SKM-1 (cell line): ENCODE measurements at regions not wholly inside any gene's neighbourhood (a gene's known extent, or its start where the extent isn't known, plus 50 kb on each side); places are given as distances from the start of the nearest gene placed in this dataset.
"Not testable (repeated sequence)": the region's sequence is repeated elsewhere in the genome, so short reads cannot be mapped to it uniquely, and the experiment has no call there.

Experiments used
- DNase-seq: peaks from one replicate; lab custom pipeline; 2025; ENCODE audit not compliant: unreplicated experiment; lab: John Stamatoyannopoulos, UW

DNA sequence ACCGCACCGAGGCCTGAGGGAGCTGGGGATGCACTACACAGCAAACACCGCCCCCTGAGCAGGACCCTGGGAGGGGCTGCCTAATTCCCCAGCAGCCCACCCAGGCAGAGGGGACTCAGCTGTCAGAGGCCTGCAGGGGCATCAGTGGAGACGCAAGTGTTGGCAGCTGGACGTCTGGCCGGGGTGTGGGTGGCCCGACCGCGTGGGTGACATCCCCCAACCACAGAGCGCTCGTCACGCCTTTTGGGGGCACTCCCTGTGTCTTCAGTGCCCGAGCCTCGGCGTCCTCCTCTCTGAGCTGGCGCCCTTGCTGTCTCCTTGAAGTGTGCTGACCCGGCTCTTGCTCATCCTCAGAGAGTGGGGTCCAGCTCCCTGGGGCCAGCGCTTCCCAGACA lies 150.2 kb downstream of the BRD1 start:
- no peak for DNase-seq

DNA sequence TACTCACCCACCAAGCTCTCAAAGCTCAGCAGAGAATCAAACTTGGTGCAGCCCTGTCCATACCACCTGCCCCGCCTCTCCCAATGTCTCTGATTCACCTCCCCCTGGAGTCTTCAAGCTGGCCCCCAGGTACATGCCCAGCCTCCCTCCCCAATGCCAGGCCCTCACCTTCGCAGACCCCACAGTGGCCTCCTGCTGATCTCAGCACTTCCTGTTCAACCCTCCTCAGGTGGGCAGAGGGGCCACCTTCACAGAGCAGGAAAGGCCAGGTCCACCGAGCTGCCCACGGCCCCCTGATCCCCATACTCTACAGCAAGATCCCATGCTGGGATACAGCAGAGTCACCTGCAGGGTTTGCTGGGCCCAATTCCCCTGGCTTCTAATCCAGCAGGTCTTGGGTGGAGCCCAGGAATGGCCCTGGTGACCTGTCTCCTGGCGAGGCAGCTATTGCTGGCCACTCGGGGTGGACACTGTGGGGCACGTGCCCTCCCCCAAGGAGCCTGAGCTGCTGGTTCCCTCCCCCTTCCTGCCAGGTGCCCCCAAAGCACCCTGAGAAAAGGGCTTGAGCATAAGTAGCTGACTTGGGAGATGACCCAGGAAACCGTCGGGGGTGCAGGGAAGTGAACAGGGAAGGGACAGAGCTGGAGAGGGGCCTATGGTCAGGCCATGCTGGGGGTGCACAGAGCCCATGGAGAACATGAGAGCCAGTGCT lies 150.7 kb downstream of the BRD1 start:
- no peak for DNase-seq

DNA sequence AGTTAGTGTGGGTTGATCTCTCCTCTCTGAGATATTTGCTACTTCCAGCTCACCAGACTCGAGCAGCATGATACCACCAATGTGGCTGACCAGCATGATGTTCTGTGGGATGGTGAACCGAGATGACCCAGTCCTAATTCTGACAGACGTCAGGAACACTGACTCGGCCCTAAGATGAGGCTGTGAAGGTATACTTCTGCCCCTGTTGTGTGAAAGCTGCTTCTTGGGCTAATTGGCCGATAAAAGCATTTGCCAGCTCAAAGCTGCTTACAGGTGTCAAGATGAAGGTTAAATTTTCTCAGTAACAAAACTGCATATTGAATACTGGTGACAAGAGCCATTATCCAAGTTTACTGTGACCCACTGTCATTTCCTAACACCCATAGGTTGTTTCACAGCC lies 151.4 kb downstream of the BRD1 start:
- no peak for DNase-seq

DNA sequence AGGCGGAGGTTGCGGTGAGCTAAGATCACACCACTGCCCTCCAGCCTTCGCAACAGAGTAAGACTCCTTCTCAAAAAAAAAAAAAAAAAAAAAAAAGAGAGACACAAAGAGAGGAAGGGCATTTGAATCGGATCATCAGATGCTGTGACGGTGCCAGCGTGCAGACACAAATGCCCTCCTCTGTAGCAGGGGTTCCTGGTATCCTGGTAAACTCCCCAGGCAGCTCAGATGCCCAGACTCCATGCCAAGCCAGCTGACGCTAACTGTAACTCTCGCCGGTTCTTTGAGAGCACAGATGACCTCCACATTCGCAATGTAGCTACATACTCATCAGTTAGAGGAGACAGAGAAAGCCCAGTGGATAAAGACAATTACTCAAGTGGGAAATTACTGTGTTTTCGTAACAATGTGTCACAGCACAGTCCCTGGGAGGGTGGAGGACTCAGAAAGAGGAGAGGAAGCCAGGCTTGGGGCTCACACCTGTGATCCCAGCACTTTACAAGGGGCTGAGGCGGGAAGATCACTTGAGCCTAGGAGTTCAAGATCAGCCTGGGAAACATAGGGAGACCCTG lies 153.1 kb downstream of the BRD1 start:
- no peak for DNase-seq

DNA sequence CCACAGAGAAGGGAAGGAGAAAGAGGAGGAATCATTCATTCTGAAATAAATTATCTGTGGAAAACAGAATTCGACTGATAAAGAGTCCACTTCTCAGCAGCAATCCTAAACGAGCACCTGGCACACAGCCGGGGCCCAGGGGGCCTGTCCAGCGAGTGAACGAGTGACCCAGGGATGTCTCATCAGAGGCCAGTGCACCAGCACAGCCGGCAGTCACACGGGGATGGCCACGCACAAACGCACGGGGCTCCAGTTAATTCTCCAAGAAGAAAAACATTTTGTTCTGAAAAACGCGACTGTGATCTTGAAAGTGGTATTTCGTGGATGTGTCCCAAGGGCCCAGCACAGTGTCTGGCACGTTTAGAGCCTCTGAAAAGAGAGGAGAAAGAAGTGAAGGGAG lies 154.6 kb downstream of the BRD1 start:
- DNase-seq: no peak

GRCh38 chr22:49672014-49672516 lies 155.6 kb downstream of the BRD1 start:
- no peak for DNase-seq

DNA sequence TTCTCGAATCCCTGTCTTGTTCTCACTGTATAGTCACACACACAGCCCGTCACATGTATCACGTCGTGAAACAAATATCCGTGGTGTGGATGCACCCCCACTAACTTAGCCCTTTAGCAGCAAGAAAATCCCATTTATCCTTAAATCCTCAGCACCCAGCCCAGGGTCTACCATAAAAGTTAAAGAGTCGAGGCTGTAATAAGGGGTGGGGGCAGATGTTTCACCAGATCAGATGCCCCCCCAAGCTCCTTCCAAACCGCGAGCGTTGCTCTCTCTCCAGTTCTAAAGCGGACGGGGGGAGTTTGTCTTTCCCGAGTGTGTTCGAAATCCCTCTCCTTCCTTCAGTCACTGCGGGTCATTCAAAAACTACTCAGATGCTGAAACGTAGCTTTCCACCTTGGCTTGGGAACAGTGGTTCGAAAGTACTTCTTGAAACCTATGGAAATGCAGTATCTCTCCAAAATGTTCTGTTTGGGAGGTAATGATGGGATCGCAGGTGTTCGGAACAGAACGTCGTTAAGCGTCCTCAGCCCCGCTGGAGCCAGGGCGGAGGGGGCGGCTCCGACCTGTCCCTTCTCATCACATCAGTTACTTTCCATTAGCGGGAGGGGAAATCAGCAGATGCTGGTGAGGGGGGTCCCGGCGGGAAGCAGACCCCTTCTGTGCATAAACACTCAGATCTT lies 156.2 kb downstream of the BRD1 start:
- no peak for DNase-seq

DNA sequence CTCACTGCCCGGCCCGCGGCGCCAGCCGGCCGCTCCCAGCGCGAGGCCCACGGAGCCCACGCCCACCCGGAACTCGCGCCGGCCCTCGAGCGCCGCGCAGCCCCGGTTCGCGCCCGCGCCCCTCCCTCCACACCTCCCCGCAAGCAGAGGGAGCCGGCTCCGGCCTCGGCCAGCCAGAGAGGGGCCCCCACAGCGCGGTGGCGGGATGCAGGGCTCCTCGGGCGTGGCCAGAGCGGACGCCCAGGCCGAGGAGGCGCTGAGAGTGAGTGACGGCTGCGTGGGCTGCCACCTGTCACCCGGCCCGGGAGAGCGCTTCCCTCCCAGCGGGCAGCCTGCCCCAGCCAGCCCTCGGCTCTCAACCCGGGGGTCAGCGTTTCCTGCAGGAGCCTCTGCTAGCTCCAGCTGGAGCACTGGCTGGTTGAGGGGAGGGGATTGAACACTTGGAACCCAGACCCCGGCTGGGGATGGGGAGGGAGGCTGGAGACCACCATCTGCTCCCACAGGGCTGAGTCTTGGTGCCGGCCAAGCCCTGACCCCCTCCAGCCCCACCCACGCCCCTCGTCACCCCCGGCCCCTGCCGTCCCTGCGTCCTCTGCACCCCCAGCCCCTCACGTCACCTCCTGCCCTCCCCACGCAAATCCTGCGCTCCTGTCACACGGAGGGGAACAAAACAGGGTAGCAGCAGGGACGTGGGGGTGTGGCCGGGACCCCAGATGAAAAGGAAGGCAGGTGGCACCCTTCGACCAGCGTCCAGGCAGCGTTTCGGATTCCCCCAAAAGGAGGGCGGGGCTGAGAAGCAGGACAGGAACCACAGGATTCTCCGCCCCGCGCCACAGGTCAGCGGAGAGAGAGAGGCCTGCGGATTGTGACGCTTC lies 157.0 kb downstream of the BRD1 start:
- DNase-seq: no peak

- DNase-seq: not testable (repeated sequence)
Observed at GRCh38 chr22:49669969-49670455, 157.7 kb downstream of the BRD1 start.

- DNase-seq: not testable (repeated sequence)
Observed at GRCh38 chr22:49669427-49669968, 158.2 kb downstream of the BRD1 start.

DNA sequence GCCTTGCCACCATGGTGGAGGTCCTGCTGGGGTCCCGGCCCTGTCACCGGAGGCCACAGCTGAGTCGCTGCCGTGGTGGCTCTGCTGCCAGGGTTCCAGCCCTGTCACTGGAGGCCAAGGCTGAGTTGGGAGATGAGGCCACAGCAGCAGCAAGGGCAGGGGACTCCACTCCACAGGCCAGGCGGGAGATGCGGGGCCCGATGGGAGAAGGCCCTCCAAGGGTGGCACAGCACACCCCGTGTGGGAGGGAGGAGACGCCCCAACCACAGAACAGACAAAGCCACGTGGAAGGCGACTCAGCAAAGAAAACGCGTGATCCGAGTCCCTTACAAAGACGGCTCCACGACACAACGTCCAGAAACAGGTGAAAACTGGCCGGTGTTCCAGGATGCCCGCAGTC lies 159.3 kb downstream of the BRD1 start:
- no peak for DNase-seq

DNA sequence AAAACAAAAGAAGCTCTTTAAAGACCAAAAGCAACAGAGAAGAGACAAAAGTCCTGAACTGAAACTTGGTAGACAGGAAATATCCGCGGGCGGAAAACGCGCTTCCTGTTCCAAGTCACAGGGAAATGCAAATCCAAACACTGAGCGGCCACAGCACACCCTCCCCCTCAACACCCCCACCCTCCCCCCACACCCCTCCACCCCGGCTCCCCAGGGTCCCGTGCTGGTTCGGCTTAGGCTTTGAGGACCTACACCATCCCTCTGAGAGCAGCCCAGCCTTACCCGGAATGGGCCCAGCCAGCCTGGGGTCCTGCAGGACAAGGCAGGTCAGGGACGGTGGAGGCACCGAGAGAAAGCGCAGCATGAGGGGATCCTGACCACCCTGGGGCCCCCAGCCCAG lies 160.4 kb downstream of the BRD1 start:
- DNase-seq: no peak

- DNase-seq: no peak
Observed at GRCh38 chr22:49666146-49666809, 161.4 kb downstream of the BRD1 start.

- no peak for DNase-seq
Observed at GRCh38 chr22:49664891-49665290, 162.8 kb downstream of the BRD1 start.

DNA sequence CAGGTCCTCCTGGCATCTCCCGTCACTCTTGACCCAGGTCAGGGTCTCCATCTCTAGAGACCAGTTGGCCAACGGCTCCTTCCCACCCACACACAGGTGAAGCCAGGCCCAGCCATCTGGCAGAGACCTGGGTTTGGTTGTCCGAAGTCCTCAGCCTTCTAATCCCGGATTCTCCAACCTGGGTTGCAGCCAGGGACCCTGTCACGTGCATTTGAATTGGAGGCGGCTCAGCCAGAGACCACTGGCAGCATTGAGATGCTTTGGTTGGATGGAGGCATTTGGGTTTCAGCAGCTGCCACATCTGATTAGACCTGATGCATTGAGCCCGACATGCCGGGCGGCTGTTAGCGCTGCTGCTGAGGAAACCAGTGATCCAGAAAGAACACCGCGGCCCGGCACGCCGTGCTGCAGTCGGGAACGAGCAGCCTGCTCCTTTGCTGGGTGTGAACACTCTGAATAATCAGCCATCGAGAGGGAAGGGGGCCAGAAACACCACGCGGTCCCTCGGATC lies 163.2 kb downstream of the BRD1 start:
- DNase-seq: no peak

DNA sequence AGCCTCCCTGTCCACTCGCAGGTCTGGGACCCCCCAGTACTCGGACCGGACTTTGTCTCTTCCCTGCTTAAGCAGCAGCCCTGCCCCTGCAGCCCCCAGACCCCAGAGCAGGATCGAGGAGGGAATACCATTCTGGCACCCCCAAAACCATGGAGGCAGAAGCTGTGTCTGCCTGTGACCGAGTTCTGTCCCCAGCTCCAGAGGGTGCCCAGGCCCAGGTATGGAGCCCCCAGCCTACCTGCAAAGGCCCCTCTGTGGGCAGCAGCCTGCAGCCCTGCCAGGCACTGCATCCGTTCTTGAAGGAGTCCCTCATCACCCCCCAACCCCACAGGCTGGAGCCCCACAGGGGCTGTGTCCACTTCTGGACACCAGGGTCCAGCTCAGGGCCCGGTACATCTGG lies 163.8 kb downstream of the BRD1 start:
- DNase-seq: no peak

DNA sequence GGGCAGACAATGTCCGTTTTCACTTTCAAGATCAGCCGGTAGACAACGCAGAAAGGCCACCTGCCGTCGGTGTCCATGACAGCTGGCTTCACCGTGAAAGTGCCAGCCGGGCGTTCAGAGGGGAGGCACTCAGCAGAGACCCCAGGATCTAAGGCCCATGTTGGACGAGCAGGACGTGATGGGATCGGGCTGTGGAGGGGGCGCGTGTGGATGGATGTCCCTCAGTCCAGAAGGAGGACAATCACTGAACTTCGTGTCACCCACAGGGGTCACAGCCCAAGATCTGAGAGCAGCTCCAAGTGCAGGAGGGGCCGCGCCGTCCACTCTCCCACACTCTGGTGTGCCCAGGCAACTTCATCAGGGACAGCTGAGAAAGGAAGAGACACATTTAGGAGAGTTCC lies 164.4 kb downstream of the BRD1 start:
- no peak for DNase-seq

DNA sequence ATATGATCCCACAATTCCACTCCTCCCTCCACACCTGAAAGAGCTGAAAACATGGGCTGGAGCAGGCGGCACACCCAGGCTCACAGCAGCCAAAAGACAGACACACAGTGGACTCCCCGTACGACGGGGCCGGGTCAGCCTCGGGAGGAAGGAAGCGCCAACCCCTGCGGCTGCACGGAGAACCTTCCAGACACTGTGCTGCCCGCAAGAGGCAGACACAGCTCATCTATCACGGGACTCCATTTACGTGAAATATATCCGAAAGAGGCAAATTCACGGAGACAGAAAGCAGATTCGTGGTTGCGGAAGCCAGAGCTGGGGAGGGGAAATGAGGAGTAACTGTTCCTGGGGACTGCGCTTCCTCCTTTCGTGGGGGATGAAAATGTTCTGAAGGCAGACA lies 165.0 kb downstream of the BRD1 start:
- DNase-seq: no peak

DNA sequence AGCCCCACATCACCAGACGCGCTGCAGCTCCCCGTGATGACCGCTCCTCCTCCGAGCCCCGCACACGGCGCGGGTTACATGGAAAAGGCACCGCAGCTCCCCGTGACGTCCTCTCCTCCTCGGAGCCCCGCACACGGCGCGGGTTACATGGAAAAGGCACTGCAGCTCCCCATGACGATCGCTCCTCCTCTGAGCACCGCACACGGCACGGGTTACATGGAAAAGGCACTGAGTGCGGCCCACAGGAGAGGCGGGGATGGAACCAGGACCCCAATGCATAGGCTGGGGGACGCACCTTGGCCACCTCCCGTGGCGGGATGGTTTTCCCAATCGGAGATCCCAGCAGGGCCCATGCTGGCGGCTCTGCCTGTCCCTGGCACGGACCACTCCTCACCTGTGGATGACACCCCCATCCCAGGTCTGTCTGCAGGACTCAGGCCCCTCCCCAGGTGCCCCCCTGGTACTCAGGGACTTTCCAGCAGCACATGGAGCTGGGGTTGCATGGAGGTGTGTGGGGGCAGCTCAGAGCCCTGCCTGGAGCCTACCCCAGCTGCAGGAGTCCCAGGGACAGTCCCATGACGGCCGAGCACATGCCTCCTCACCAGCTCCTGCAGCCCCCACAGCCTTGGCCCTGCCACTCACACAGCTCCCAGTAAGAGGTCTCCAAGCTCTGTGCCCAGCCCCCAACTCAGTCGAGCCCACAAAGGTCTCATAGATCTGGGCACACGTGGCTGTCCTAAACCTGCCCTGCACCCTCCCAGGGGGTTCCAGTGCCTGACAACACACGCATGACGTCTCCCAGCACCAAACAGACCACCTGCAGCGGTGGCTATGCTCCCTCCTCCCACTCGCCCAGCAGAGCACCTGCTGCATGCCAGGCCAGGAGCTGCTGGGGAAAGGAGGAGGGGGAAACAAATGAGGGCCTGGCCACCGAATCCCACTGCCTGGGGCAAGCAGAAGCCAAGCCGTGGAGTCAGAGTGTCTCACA lies 166.6 kb downstream of the BRD1 start:
- no peak for DNase-seq
